ENCODE measurements at regions not wholly inside any gene's neighbourhood (a gene's known extent, or its start where the extent isn't known, plus 50 kb on each side); places are given as distances from the start of the nearest gene placed in this dataset.
A peak's percentile ranks its signal among the peaks of the same experiment; 100 is the strongest.
"Not testable (repeated sequence)": the region's sequence is repeated elsewhere in the genome, so short reads cannot be mapped to it uniquely, and the experiment has no call there.

- not testable (repeated sequence) for H3K4me3 Mint-ChIP-seq; H3K27me3 Mint-ChIP-seq (ENCODE audit: low read depth); H3K27ac Mint-ChIP-seq; H3K4me1 Mint-ChIP-seq (ENCODE audit: low read depth); H3K36me3 Mint-ChIP-seq (ENCODE audit: low read depth); H3K9me3 Mint-ChIP-seq
These were observed 1223.7 kb downstream of the TMEM121 start for GRCh38 chr14:106750089-106750488.

DNA sequence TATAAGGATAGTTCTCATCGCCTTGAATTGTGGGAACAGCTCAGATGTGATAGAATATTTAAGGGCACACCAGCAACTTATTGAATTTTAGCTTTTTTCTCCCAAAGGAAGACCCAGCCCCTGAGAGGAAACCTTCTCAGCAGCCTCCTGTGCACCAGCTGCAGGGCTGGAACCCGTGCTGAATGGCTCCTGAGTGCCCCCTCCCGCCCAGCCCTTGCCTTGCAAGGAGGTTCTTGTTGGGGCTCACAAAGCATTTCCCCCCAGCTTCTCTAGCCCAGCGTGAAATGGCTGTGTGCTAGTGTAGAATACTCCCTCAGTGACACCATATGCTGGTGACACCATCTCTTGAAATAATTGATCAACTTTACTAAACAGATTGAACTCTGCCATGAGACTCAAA, 1227.4 kb downstream of the TMEM121 start:
- not testable (repeated sequence) for H3K4me3 Mint-ChIP-seq; H3K4me1 Mint-ChIP-seq (ENCODE audit: low read depth); H3K27me3 Mint-ChIP-seq (ENCODE audit: low read depth); H3K27ac Mint-ChIP-seq; H3K9me3 Mint-ChIP-seq; H3K36me3 Mint-ChIP-seq (ENCODE audit: low read depth)

DNA sequence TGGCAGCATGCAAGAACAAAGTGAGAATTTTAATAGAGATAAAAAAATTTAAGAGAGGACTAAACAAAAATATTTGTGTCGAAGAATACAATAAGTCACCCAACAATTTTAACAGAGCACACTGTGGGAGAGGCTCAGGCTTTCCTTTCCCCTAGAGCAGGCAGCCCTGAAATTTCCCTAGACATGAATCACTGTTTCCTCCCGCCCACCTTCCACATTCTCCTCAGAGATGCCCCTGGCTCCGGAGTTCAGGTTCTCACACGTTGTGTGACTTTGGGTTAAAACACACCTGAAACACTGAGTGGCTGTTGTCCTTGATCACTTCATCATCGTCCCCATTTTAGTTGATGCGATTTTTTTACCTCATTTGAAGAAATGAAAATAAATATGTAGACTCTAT, 1231.1 kb downstream of the TMEM121 start:
- not testable (repeated sequence) for H3K36me3 Mint-ChIP-seq (ENCODE audit: low read depth); H3K9me3 Mint-ChIP-seq; H3K27ac Mint-ChIP-seq; H3K4me1 Mint-ChIP-seq (ENCODE audit: low read depth); H3K4me3 Mint-ChIP-seq; H3K27me3 Mint-ChIP-seq (ENCODE audit: low read depth)

- H3K4me1 Mint-ChIP-seq (ENCODE audit: low read depth) = peaks cover 12% of the 10 kb centered on the region
- H3K4me3 Mint-ChIP-seq; H3K36me3 Mint-ChIP-seq (ENCODE audit: low read depth); H3K27me3 Mint-ChIP-seq (ENCODE audit: low read depth); H3K27ac Mint-ChIP-seq; H3K9me3 Mint-ChIP-seq: not testable (repeated sequence)
These were observed 1235.8 kb downstream of the TMEM121 start for GRCh38 chr14:106761886-106762816.

- not testable (repeated sequence) for H3K27me3 Mint-ChIP-seq (ENCODE audit: low read depth); H3K36me3 Mint-ChIP-seq (ENCODE audit: low read depth); H3K27ac Mint-ChIP-seq; H3K9me3 Mint-ChIP-seq; H3K4me3 Mint-ChIP-seq
- peaks cover 21% of the 10 kb centered on the region for H3K4me1 Mint-ChIP-seq (ENCODE audit: low read depth)
These were observed 1238.6 kb downstream of the TMEM121 start for GRCh38 chr14:106764968-106765369.

DNA sequence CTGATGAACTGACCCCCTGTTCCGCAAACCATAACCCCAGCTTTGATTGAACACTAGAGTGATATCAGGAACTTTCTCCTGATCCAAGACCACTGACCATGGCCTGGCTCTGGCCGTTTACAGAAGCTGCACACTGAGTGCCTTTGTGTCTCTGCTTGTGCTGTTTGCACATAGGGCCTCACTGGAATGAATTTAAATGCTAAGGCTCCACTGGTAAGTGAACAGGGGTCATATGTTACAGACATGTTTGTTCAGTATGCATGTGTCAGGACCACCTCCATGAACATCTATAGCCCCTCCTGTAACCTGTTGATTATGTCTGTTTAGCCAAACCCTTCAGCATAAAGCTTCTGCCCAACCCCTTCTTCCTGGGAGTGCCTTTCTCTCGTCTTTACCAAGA, 1239.8 kb downstream of the TMEM121 start:
- Mint-ChIP-seq H3K9me3 (no peaks in the 10 kb centered on the region), H3K4me1 (ENCODE audit: low read depth) (peaks cover 25% of the 10 kb centered on the region), H3K27ac (no peak overlapping the region), H3K4me3 (no peak overlapping the region), H3K27me3 (ENCODE audit: low read depth) (no peaks in the 10 kb centered on the region), H3K36me3 (ENCODE audit: low read depth) (no peaks in the 10 kb centered on the region)

DNA sequence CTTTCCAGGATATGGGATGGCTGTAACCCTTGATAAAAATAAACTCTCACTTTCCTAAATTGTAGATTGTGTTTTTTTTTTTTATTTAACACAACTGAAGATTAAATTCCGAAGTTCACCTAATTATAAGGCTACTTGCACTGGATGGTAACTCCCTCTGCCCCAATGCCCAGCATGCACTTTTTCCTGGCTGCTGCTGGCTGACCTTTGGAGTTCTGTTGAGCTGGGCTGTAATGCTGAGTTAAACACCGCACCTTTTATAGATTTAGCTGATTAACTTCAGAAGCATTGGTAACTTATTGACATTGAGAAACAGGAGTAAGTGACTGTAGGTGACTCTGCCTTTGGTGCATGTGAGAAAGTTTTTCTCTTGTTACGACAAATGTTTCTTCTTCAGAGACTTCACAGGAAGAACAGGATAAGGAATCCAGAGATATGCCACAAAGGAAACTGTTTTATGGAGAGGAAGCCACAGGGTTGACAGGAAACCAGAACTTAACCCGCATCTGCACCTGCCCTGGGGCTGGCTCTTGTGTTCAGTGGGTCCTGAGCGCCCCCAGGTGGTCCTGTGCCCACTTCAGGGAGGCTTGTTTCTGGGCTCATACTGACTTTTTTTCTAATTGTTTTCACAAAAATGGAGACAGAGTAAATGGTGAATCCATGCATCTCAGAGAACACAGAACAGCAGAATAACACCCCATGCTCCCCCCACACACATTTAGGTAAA, 1240.3 kb downstream of the TMEM121 start:
- not testable (repeated sequence) for H3K27me3 Mint-ChIP-seq (ENCODE audit: low read depth); H3K9me3 Mint-ChIP-seq; H3K36me3 Mint-ChIP-seq (ENCODE audit: low read depth); H3K27ac Mint-ChIP-seq
- Mint-ChIP-seq H3K4me3 (peak overlapping the region; percentile 21), H3K4me1 (ENCODE audit: low read depth) (peaks cover 26% of the 10 kb centered on the region)

DNA sequence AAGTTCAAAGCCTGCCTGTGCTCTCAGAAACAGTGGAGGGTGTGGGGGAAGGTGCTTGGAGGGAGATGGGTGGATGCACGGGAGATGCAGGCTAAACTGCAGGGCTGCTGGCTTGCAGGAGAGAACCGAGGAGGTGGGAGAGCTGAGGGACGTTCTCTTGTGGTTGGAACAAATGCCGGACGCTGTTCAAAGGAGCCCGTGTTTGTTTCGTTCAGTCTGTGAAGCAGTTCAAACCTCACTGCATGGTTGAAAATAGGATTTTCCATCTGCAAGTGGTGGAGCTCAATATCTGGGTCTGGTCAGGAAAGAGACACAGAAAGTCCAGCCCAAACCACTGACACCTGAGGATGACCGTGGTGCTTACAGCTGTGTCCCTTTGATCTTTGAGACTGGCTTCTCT, 1241.8 kb downstream of the TMEM121 start:
- H3K4me3 Mint-ChIP-seq; H3K27me3 Mint-ChIP-seq (ENCODE audit: low read depth); H3K36me3 Mint-ChIP-seq (ENCODE audit: low read depth); H3K9me3 Mint-ChIP-seq; H3K27ac Mint-ChIP-seq: not testable (repeated sequence)
- H3K4me1 Mint-ChIP-seq (ENCODE audit: low read depth) = peaks cover 26% of the 10 kb centered on the region

DNA sequence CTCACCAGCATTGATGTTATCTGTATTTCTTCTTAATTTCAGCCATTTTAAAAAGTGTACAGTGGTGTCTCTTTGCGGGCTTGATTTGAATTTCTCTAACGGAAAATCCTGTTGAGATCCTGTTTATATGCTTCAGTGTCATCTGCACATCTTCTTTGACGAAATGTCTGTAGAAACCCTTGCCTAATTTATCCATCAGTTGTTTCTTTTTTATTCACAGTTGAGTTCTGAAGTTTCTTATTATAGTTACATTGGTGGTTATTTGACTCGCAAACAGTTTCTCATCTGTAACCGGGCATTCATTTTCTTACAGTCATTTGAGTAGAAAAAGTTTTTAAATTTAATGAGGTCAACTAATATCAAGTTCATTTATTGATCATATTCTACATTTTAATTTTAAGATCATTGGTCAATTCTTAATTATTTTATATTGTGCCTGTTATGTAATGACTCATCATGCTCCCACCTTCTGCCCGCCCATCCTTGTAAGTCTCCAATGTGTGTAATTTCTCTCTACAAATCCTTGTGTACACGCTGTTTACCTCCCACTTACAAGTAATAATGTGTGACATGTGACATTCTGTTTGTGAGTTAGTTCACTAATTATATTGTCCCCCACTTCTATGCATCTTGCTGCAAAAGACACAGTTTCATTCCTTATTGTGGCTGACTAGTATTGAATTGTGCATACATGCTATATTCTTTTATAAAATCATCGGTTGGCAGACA, 1242.8 kb downstream of the TMEM121 start:
- not testable (repeated sequence) for H3K27me3 Mint-ChIP-seq (ENCODE audit: low read depth); H3K27ac Mint-ChIP-seq; H3K36me3 Mint-ChIP-seq (ENCODE audit: low read depth); H3K9me3 Mint-ChIP-seq; H3K4me3 Mint-ChIP-seq
- H3K4me1 Mint-ChIP-seq (ENCODE audit: low read depth) = peaks cover 26% of the 10 kb centered on the region

GRCh38 chr14:106770158-106770672, 1243.8 kb downstream of the TMEM121 start:
- not testable (repeated sequence) for H3K4me3 Mint-ChIP-seq; H3K36me3 Mint-ChIP-seq (ENCODE audit: low read depth); H3K9me3 Mint-ChIP-seq; H3K27me3 Mint-ChIP-seq (ENCODE audit: low read depth)
- peak overlapping the region; percentile 12 for H3K27ac Mint-ChIP-seq
- peaks cover 30% of the 10 kb centered on the region for H3K4me1 Mint-ChIP-seq (ENCODE audit: low read depth)

- H3K4me1 Mint-ChIP-seq (ENCODE audit: low read depth) = peaks cover 20% of the 10 kb centered on the region
- not testable (repeated sequence) for H3K27me3 Mint-ChIP-seq (ENCODE audit: low read depth); H3K4me3 Mint-ChIP-seq; H3K36me3 Mint-ChIP-seq (ENCODE audit: low read depth); H3K9me3 Mint-ChIP-seq; H3K27ac Mint-ChIP-seq
These were observed 1248.6 kb downstream of the TMEM121 start for GRCh38 chr14:106774889-106775480.

DNA sequence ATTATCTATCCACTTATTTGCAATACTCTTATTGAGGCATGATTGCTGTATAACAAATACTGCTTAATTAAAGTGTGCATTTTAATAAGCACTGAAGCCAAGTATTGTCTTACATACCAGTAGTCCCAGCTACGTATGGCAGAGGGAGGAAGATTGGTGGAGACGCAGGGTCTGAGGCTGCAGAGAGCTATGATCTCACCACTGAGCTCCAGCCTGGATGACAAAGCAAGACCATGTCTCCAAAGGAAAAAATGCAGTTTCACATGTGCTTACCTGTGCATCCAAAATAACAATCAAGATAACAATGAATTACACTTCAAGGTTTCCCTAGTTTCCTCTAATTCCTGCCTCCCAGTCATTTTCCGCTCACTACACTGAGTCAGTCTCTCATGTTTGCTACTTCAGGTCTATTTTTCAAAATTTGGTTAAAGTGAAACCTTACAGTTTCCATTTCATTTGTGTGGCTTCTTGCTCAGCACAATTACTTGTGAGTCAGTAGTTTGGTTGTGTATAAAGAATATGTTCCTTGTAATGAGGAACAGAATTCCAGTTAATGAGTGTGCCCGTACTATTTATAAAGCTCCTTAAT, 1250.1 kb downstream of the TMEM121 start:
- no peak overlapping the region for H3K27ac Mint-ChIP-seq

GRCh38 chr14:106778986-106779385, 1252.6 kb downstream of the TMEM121 start:
- Mint-ChIP-seq H3K27ac (no peak overlapping the region), H3K4me3 (no peak overlapping the region)

More for the DNA sequence above, 1250.1 kb downstream of the TMEM121 start:
- peaks cover 9% of the 10 kb centered on the region for H3K9me3 Mint-ChIP-seq
- peaks cover 1% of the 10 kb centered on the region for H3K36me3 Mint-ChIP-seq (ENCODE audit: low read depth)
- peaks cover 4% of the 10 kb centered on the region for H3K27me3 Mint-ChIP-seq (ENCODE audit: low read depth)
- no peak overlapping the region for H3K4me3 Mint-ChIP-seq
- peaks cover 15% of the 10 kb centered on the region for H3K4me1 Mint-ChIP-seq (ENCODE audit: low read depth)

DNA sequence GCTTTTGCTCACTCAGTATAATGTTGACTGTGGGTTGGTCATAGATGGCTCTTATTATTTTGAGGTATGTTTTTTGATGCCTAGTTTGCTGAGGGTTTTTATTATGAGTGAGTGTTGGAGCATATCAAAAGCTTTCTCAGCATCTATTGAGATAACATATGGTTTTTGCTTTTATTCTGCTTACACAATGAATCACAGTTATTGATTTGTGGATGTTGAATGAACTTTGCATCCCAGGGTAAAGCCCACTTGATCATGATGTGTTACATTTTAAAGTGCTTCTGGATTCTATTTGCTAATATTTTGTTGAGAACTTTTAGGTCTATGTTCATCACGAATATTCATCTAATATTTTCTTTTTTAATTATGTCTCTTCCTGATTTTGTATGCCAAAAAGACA, 1260.3 kb downstream of the TMEM121 start:
- Mint-ChIP-seq H3K27ac (no peak overlapping the region), H3K27me3 (ENCODE audit: low read depth) (peaks cover 27% of the 10 kb centered on the region), H3K36me3 (ENCODE audit: low read depth) (no peaks in the 10 kb centered on the region), H3K9me3 (no peaks in the 10 kb centered on the region), H3K4me3 (no peak overlapping the region), H3K4me1 (ENCODE audit: low read depth) (peaks cover 5% of the 10 kb centered on the region)

More at GRCh38 chr14:106778986-106779385, 1252.6 kb downstream of the TMEM121 start:
- Mint-ChIP-seq H3K9me3 (peaks cover 9% of the 10 kb centered on the region), H3K27me3 (ENCODE audit: low read depth) (peaks cover 14% of the 10 kb centered on the region), H3K4me1 (ENCODE audit: low read depth) (peaks cover 15% of the 10 kb centered on the region), H3K36me3 (ENCODE audit: low read depth) (peaks cover 1% of the 10 kb centered on the region)
